ENCODE measurements at regions not wholly inside any gene's neighbourhood (a gene's known extent, or its start where the extent isn't known, plus 50 kb on each side); places are given as distances from the start of the nearest gene placed in this dataset.

DNA sequence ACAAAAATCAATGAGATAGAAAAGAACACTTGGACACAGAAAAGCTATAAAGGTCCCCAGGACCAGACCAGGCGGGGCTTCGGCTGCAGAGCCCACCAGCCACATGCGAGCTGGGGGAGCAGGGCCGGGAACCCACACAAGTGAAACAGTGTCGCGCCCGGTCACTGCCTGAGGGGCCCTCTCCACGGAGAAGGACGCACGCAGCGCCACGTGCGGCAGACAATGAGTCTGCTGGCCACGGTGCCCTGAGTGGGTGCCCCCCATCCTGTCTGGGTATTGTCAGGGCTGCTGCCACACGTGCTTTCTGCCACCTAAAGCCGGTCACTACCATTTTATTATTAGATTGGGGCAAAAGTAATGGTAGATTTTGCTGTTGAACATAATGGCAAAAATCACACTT, 207.9 kb upstream of the HDAC4 start:
- no peak for DNase-seq

GRCh38 chr2:239608260-239608659, 207.4 kb upstream of the HDAC4 start:
- no peak for DNase-seq

DNA sequence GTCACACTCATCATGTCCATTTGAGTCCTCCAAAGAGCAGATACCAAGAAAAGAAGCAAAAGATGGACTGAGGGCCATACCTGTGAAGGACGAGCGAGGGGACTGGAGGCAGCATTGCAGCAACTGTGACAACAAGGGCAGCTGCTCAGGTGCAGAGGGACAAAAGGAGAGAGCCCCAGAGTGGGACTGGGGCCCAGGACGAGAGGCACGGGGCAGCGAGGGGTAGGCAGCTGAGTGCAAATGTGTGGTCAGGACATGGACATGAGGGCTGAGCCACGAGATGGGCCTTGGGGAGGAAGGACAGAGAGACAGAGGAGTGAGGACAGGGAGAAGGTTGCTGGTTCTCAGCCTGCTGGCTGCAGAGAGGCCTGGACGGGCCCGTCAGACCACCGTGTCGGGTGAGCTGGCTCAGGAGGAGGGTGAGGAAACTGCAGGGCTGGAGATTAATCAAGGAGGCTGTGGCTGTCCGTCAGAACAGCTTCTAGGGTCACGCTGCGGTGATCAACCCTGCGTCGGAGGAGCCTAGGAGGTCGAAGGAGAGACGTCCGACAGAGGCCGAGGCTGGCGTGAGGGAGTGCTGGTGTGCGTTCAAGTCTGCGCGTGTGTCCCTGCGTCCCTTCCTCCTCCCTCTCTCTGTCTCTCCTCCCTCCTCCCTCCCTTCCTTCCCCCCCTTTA, 206.8 kb upstream of the HDAC4 start:
- no peak for DNase-seq

- no peak for DNase-seq
Observed at GRCh38 chr2:239606741-239607516, 206.1 kb upstream of the HDAC4 start.

GRCh38 chr2:239605976-239606375, 205.2 kb upstream of the HDAC4 start:
- no peak for DNase-seq

GRCh38 chr2:239605409-239605808, 204.6 kb upstream of the HDAC4 start:
- DNase-seq, result no peak

- no peak for DNase-seq
Observed at GRCh38 chr2:239604861-239605260, 204.0 kb upstream of the HDAC4 start.

- DNase-seq, result no peak
Observed at GRCh38 chr2:239603411-239604356, 202.9 kb upstream of the HDAC4 start.

GRCh38 chr2:239602290-239603282, 201.8 kb upstream of the HDAC4 start:
- DNase-seq, result no peak

DNA sequence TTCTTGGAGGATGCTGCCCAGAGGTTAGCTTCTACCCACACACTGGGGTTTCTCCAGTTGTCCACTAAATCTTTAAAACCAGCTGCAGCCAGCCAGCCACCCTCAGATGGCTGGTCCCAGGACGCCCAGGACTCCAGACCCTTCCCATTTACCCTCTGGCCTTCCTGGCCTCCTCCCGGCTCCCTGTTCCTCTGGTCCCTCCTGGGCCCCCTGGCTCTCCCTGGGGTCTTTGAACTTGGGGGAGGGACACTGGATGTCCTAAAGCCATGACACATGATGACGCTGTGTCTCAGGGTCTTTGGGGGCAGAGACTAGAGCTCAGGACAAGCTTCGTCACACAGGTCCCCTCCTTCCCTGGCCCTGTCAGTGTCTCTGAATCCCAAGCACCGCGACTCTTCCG, 201.1 kb upstream of the HDAC4 start:
- DNase-seq, result no peak

GRCh38 chr2:239601201-239601851, 200.5 kb upstream of the HDAC4 start:
- no peak for DNase-seq

GRCh38 chr2:239600650-239601049, 199.8 kb upstream of the HDAC4 start:
- no peak for DNase-seq

GRCh38 chr2:239600001-239600593, 199.3 kb upstream of the HDAC4 start:
- no peak for DNase-seq

- DNase-seq, result no peak
Observed at GRCh38 chr2:239599299-239599698, 198.5 kb upstream of the HDAC4 start.

DNA sequence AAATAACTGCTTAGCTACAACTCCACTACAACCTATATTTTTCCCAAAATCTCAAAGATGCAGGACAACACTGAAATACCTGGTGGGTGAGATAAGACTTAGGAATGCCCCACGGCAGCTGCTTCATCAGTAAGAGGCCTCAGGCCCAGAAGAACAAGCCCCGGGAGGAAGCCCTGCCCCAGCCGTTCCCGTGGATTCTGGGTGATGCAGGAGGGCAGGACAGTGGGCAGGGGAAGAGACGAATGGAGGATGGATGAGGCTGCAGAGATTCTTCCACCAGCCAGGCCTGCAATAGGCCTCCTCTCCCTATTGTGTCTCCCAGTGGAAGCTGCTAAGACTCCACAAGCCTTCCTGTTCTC, 197.9 kb upstream of the HDAC4 start:
- DNase-seq, result no peak

DNA sequence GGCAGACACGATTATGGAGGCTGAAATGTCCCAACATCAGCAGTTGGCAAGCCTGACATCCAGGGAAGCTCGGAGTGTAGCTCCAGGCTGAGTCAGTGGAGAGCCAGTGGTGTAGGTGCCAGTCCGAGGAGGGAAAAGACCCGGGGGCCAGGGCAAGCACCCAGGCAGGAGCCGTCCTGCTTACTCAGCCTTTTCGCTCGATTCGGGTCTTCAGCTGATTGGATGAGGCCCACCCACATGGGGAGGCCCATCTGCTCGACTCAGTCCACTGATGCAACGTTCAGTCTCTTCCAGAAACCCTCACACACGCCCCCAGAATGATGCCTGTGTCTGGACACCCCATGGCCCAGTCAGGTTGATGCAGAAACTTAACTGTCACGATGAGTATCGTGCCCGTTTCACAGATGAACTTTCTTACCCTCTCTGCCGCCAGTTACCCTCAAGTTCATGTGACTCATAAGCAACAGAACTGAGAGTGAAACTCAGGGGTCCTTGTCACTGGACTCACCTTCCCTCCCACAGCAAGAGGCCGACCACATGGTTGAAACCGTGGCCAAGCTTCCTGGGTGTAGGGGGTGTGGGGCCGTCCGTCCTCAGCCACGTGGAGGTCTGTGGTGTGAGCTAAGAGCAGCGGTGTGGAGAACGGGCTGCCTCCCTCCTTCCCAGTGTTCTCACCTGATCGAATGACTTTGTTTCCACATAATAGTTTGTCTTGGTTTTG, 197.4 kb upstream of the HDAC4 start:
- DNase-seq, result no peak

DNA sequence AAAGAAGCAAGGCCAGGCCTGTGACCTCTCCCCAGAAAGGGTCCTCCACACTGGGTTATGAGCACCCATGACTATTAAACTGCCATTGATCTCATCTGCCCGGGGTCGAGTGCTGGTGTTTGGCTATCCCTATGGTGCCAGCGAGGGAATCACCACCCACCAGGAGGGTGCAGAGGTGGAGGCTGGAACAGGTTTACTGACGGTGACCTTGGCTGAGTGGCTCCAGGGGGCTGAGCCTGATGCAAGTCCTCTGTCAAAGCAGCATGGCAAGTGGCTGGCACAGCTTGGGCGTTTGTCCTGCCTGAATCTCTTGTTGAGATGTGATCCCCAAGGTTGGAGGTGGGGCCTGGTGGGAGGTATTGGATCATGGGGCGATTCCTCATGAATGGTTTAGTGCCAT, 196.4 kb upstream of the HDAC4 start:
- DNase-seq, result no peak

DNA sequence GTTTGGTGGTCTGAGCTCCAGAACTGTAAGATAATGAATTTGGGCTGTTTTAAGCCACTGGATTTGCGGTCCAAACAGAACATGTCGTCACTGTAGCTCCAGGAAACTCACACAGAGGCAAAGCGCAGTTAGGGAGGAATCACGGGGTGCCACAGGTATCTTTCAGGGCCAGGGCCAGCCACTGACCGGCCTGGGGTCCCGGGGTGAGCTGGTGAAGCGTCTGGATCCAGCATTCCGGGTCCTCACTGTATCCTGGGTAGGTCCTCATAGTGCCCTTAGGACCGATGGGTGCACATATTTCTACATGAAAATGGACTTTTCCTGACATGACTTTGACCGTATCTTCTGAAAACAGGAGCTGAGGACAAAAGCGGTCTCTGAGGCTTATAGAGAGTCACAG, 196.0 kb upstream of the HDAC4 start:
- DNase-seq, result no peak

GRCh38 chr2:239596253-239596652, 195.4 kb upstream of the HDAC4 start:
- no peak for DNase-seq

- no peak for DNase-seq
Observed at GRCh38 chr2:239595726-239596125, 194.9 kb upstream of the HDAC4 start.

Measured in EL (cell line).